NCI-H128 (cell line): ENCODE measurements at regions not wholly inside any gene's neighbourhood (a gene's known extent, or its start where the extent isn't known, plus 50 kb on each side); places are given as distances from the start of the nearest gene placed in this dataset.
"Not testable (repeated sequence)": the region's sequence is repeated elsewhere in the genome, so short reads cannot be mapped to it uniquely, and the experiment has no call there.

Experiments used
- DNase-seq: peaks from one replicate; lab custom pipeline; 2025; ENCODE audit not compliant: unreplicated experiment; lab: John Stamatoyannopoulos, UW

- DNase-seq: no peak
Observed at GRCh38 chr16:55061126-55061525, 130.5 kb downstream of the IRX5 start.

GRCh38 chr16:55062442-55062841, 131.8 kb downstream of the IRX5 start:
- no peak for DNase-seq

- DNase-seq: no peak
Observed at GRCh38 chr16:55072976-55073375, 142.3 kb downstream of the IRX5 start.

GRCh38 chr16:55073830-55074229, 143.2 kb downstream of the IRX5 start:
- no peak for DNase-seq

DNA sequence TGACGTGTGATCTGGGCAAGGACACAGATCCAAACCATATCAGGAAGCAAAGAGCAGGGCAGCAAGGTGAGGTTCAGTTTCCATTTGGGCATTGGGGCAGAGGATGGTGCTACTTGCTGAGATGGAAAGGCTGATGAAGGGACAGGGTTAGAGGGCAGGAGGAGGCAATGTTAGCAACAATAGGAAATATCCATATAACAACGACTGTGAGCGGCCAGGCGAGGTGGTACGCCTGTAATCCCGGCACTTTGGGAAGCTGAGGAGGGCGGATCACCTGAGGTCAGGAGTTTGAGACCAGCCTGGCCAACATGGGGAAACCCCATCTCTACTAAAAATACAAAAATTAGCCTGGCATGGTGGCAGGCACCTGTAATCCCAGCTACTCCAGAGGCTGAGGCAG, 144.5 kb downstream of the IRX5 start:
- not testable (repeated sequence) for DNase-seq

- DNase-seq: no peak
Observed at GRCh38 chr16:55076053-55076452, 145.4 kb downstream of the IRX5 start.

GRCh38 chr16:55077266-55077665, 146.6 kb downstream of the IRX5 start:
- DNase-seq: no peak

- no peak for DNase-seq
Observed at GRCh38 chr16:55078153-55078552, 147.5 kb downstream of the IRX5 start.

DNA sequence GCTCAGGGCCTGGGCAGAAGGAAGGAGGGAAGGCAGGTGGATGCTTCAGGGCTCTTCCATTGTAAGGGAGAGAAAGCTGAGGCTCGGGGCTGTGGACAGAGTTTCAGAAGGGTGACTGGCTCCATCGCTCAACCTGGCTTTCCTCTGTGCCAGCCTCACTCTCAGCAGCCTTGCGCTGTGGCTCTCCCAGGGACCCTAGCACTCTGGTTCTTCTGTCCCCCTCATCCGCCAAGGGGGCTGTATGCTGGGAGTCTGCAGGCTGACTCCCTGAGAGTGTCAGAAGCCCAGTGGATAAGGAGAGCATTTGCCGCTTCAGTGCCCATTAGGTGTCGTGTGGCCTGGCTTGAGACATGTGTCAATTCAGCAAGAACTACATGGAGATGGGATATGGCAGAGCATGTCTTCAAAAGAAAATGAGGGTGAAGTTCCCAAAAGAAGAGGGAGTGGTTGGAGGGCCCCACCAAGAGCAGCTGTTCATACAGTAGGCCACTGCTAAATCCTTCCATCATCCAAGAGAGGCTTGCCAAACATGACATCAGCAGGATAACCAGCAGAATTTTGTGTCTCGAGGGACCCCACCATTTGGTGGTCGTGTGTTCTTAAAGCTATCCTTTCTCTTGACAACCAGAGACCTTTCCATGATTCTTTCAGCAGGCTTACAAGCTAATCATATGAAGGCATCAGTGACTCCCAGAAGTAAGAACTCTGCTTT, 148.2 kb downstream of the IRX5 start:
- no peak for DNase-seq

DNA sequence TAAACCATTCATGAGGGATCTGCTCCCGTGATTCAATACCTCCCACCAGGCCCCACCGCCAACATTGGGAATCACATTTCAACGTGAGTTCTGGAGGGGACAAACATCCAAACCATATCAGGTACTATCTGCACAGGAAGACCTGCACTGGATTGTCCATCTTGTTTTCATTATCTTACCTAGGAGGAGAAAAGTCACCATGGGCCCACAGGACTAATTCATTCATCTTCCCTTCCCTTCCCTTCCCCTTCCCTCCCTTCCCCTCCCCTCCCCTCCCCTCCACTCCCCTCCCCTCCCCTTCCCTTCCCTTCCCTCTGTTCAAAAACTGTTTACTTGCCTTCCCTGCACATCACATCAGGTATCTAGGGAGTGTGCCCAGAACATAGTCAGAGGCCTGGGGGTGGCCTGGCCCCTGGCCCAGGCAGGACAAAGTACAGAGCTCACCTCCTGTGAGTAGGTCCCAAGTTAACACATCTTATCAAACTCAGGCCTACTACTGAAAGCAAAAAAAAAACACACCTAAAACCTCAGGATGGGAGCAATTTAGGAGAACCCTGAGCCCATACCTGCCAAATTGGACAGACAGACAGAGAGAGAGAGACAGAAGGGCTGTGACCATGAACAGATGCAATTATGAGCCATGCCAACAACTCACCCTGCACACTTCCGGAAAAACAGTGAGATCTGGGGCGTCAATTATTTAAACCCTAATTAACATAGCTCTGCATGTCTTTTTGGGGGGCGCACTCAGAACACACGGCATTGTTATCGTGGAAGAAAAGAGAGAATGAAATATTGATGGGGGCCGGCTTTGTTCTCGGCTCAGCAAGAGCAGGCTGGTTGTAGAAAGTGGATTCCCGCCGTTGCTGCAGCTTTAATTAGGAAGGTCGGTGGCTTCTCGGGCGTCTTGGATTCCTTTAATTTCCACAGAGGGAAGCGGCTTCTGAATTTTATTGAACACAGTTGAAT, 151.2 kb downstream of the IRX5 start:
- no peak for DNase-seq

DNA sequence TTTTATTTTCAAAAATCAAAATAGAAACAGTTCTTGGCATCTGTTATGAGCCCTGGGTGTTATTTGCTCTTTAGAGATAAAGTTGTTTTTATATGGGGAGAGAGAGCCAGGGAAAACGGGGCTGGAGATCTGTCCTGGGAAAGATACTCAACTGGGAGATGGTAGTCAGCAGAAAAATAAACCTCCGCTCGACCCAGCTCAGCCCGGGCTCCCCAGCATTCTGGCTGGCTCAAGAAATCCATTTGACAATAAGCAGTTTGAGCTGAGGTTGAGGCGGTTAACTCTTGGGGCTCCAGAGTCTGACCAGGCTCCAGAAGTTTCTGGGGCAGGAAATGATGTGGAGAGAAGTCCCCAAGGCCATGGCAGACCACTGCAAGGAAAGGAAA, 151.9 kb downstream of the IRX5 start:
- DNase-seq: no peak

DNA sequence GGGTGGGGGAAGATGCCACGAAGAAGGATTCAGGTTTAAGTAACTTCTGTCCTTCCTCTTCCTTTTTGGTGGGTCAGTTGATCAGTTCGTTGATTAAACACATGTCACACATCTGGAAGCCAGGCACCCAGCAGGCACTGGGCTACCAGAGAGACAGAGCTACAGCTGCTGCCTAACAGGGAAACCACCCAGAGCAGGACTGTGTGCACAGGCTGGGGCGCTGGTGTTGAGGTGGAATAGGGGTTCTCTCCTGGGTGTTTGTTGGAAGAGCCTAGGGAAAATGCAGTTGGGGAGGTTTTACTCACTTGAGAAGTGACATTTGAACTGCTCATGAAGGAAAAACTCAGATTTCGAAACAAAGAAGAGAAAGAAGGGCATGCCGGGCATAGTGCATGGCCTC, 152.4 kb downstream of the IRX5 start:
- no peak for DNase-seq

DNA sequence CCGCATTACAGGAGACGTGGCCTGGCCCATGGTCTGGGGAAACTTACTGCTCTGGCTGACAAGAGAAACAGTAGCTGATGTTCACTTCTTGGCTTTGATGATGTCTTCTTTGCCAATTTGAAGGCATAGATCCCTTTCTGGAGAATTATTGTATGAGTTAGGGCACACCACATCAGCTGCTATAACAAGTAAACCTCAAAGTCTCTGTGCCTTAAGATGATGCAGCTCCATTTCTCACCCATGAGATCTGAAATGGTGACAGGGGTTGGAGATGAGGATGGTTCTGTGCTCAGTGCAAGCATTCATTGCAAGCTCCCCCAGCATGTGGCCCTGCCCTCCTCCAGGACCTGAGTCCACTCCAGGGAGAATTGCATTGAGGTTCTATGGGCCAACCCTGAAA, 157.4 kb downstream of the IRX5 start:
- no peak for DNase-seq

GRCh38 chr16:55089600-55089999, 158.9 kb downstream of the IRX5 start:
- no peak for DNase-seq

DNA sequence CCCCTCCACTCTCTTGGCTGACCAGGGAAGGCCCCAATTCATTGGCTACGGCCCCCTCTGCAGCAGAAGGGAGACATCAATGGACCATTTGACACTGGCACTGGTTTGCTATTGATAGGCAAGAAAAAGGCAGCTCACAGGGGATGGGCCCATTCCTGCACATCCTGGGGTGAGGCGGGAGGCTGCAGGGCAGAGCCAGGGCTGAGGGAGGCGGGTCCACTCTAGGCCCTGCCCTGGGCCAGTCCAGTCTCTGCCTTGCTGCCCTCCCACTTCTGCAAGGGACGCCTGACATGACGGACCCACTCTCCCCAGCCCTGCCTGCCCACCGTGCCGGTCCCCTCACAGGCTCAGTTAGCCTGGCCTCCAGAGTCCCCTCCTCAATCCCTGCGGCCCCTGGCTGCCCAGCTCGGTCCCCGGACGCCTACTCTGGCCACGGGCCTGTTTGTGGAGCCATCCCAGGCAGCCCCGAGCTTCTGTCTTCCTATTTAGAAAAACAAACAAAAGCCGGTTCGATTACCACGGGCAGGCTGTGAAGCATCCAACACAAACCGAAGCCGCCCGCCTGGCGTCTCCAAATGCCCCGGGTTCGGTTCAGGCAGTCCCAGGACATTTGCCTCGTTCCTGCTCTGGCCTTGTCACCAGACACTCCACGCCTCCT, 160.7 kb downstream of the IRX5 start:
- DNase-seq: no peak

DNA sequence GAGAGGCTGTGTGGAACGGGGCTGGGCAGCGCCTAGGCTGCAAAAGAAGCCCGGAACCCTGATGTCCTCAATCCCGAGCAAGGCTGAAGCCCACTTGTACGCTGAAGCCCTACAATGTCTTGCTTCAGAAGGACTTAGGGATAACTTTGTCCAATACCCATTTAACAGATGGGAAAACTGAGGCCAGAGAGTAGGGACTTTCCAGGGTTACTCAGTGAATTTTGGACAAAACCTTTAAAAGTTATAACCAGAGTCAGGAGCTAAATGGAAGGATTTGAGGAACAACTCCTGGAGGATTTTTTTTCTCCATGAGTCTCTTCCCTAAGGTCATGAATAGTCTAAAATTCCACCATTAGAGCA, 161.2 kb downstream of the IRX5 start:
- no peak for DNase-seq

GRCh38 chr16:55100100-55100499, 169.4 kb downstream of the IRX5 start:
- no peak for DNase-seq

GRCh38 chr16:55101026-55101425, 170.4 kb downstream of the IRX5 start:
- DNase-seq: no peak

DNA sequence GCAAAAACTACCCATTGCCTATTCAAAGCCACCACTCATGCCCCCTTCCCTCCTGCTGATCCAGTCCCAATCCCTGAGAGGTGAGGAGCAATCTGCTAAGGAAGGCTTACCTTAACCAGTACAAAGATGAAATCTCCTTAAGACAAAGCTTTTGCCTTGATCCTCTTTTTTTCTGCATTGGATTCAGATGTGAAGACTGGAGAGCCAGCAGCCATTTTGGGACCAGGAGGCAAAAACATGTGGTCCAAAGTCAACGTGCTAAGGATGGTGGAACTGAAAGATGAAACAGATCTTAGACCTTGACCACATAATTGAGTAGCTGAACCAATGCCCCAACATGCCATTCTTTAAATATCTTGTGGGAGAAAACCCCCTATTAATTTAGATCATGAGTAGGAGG, 171.4 kb downstream of the IRX5 start:
- DNase-seq: no peak

DNA sequence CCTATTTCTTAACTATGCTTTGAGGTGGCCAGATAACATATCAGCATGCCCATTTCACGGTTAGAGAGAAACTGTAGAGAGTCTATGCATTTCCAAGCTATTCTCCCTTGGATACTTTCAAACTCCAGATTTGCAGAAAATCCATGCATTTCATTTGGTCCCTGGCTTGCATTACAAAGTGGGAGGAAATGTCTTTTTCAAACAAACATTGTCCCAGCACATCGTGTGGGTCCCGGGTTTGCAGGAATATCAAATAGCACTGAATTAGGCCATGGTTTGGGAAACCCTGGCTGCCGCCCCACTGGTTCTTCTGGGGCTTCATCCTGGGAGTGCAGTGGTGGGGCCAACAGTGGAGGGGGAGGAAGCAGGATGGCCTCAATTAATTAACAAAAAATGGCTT, 171.9 kb downstream of the IRX5 start:
- DNase-seq: no peak

DNA sequence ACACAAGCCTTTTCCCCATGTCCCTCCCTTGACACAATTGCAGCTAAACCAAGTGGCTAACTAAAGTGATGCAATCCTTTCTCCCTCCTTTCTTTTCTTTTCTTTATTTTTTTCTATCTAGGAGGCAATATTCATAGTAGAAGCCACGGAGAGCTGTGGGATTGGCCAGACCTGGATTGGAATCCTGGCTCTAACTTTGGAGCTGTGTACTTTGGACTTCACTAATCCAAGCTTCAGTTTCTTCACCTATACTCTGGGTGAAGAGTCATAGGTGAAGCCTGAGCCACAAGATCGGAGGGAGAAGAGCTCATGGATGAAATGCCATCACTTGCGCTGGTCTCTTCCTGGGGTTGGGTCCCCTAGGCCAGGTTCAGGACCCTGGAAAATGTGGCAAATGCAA, 177.2 kb downstream of the IRX5 start:
- DNase-seq: no peak

GRCh38 chr16:55113210-55113609, 182.5 kb downstream of the IRX5 start:
- no peak for DNase-seq
